ENCODE measurements at regions not wholly inside any gene's neighbourhood (a gene's known extent, or its start where the extent isn't known, plus 50 kb on each side); places are given as distances from the start of the nearest gene placed in this dataset.

- H3K27ac Mint-ChIP-seq (ENCODE audit: unreplicated experiment) = no peak overlapping the region
- DNase-seq (ENCODE audit: low read depth, low spot score) = no peak
- no peaks in the 10 kb centered on the region for H3K36me3 Mint-ChIP-seq (ENCODE audit: low read depth)
- TF ChIP-seq CTCF (conservative IDR thresholded peaks at IDR 0.05) = no peak
- peaks cover 12% of the 10 kb centered on the region for H3K9me3 Mint-ChIP-seq
- H3K27me3 Mint-ChIP-seq (ENCODE audit: low read depth) = peaks cover 10% of the 10 kb centered on the region
- H3K4me3 Mint-ChIP-seq = no peak overlapping the region
- H3K4me1 Mint-ChIP-seq = no peaks in the 10 kb centered on the region
Observed at GRCh38 chr3:690770-691169, 402.1 kb upstream of the CNTN6 start.

GRCh38 chr3:700514-700913 lies 392.3 kb upstream of the CNTN6 start:
- Mint-ChIP-seq H3K4me1 (no peaks in the 10 kb centered on the region), H3K4me3 (no peak overlapping the region), H3K27me3 (ENCODE audit: low read depth) (no peaks in the 10 kb centered on the region), H3K9me3 (peaks cover 8% of the 10 kb centered on the region), H3K27ac (ENCODE audit: unreplicated experiment) (no peak overlapping the region), H3K36me3 (ENCODE audit: low read depth) (no peaks in the 10 kb centered on the region)
- TF ChIP-seq CTCF (conservative IDR thresholded peaks at IDR 0.05) = no peak
- no peak for DNase-seq (ENCODE audit: low read depth, low spot score)

GRCh38 chr3:707041-707440 lies 385.8 kb upstream of the CNTN6 start:
- no peak for DNase-seq (ENCODE audit: low read depth, low spot score)
- Mint-ChIP-seq H3K36me3 (ENCODE audit: low read depth) (peaks cover 3% of the 10 kb centered on the region), H3K4me1 (no peaks in the 10 kb centered on the region), H3K27me3 (ENCODE audit: low read depth) (no peaks in the 10 kb centered on the region), H3K27ac (ENCODE audit: unreplicated experiment) (no peak overlapping the region), H3K9me3 (peaks cover 4% of the 10 kb centered on the region), H3K4me3 (no peak overlapping the region)
- no peak for TF ChIP-seq CTCF (conservative IDR thresholded peaks at IDR 0.05)

GRCh38 chr3:713006-713621 lies 379.7 kb upstream of the CNTN6 start:
- no peak for TF ChIP-seq CTCF (conservative IDR thresholded peaks at IDR 0.05)
- Mint-ChIP-seq H3K27me3 (ENCODE audit: low read depth) (peaks cover 6% of the 10 kb centered on the region), H3K27ac (ENCODE audit: unreplicated experiment) (no peak overlapping the region), H3K4me3 (no peak overlapping the region), H3K36me3 (ENCODE audit: low read depth) (peaks cover 3% of the 10 kb centered on the region), H3K4me1 (peaks cover 4% of the 10 kb centered on the region), H3K9me3 (peaks cover 7% of the 10 kb centered on the region)
- no peak for DNase-seq (ENCODE audit: low read depth, low spot score)

- Mint-ChIP-seq H3K27me3 (ENCODE audit: low read depth) (peaks cover 12% of the 10 kb centered on the region), H3K4me3 (no peak overlapping the region), H3K27ac (ENCODE audit: unreplicated experiment) (no peak overlapping the region), H3K4me1 (peaks cover 4% of the 10 kb centered on the region), H3K36me3 (ENCODE audit: low read depth) (peaks cover 3% of the 10 kb centered on the region), H3K9me3 (peaks cover 8% of the 10 kb centered on the region)
- no peak for DNase-seq (ENCODE audit: low read depth, low spot score)
- TF ChIP-seq CTCF (conservative IDR thresholded peaks at IDR 0.05) = no peak
Observed at GRCh38 chr3:713947-714620, 378.7 kb upstream of the CNTN6 start.

Data from neural crest cell (in vitro differentiated cells).